Suprapubic skin (tissue), 4 donors: ENCODE measurements at regions not wholly inside any gene's neighbourhood (a gene's known extent, or its start where the extent isn't known, plus 50 kb on each side); places are given as distances from the start of the nearest gene placed in this dataset.

Source experiments
- EP300 ChIP-seq: sonication (generic); formaldehyde crosslinking; IDR thresholded peaks from one replicate; pipeline ENCODE4 v1.6.1; 2017; ENCODE audit warnings: antibody characterized with exemption
- POLR2AphosphoS5 ChIP-seq, 3 donors: sonication (generic); formaldehyde crosslinking; IDR thresholded peaks; one replicate each; pipeline ENCODE4 v1.6.1; 2017; ENCODE audit warnings: antibody characterized with exemption in 3 of 3
- TF ChIP-seq, protein P1 (sequence below), 2 donors: fragments of 200-600 bp in 1 of 2; fragments of 450-650 bp in 1 of 2; sonication (generic) in 1 of 2; IDR thresholded peaks; one replicate each; pipeline ENCODE4 v1.5.1; 2016 to 2019; ENCODE audit warnings: antibody characterized with exemption in 2 of 2, mild to moderate bottlenecking in 1 of 2, moderate library complexity in 1 of 2

DNA sequence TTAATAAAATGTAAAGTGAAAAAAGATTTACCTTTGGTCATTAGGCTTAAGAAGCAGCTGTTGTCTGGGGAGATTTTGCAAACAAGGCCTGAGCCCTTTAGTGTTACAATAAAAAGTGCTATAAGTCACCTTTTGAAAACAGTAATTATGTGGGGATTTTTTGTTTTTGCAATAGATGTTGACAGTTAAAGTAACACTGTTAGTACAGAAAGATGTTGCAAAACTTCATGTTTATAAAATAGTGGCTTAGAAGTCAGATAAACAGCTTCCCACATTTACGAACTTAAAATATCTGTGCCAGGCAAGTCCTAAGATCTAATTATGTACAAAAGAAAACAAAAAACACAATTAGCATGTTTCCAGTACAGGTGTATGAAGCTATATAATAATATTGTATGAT lies 138.0 kb upstream of the IRS2 start:
- TF ChIP-seq, protein P1, sequence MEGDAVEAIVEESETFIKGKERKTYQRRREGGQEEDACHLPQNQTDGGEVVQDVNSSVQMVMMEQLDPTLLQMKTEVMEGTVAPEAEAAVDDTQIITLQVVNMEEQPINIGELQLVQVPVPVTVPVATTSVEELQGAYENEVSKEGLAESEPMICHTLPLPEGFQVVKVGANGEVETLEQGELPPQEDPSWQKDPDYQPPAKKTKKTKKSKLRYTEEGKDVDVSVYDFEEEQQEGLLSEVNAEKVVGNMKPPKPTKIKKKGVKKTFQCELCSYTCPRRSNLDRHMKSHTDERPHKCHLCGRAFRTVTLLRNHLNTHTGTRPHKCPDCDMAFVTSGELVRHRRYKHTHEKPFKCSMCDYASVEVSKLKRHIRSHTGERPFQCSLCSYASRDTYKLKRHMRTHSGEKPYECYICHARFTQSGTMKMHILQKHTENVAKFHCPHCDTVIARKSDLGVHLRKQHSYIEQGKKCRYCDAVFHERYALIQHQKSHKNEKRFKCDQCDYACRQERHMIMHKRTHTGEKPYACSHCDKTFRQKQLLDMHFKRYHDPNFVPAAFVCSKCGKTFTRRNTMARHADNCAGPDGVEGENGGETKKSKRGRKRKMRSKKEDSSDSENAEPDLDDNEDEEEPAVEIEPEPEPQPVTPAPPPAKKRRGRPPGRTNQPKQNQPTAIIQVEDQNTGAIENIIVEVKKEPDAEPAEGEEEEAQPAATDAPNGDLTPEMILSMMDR (IDR thresholded peaks at IDR 0.05) = no peak
- TF ChIP-seq POLR2AphosphoS5 (IDR thresholded peaks at IDR 0.05) = no peak
- no peak for TF ChIP-seq EP300
